GM12891 (cell line): ENCODE measurements at regions not wholly inside any gene's neighbourhood (a gene's known extent, or its start where the extent isn't known, plus 50 kb on each side); places are given as distances from the start of the nearest gene placed in this dataset.

Source experiments
- POLR2A ChIP-seq: IDR thresholded peaks from 2 replicates; pipeline ENCODE4 v1.6.1; 2011; ENCODE audit warnings: low read depth, low read length, control low read depth
- POLR2AphosphoS5 ChIP-seq: IDR thresholded peaks from 2 replicates; pipeline ENCODE4 v1.6.1; 2011; ENCODE audit warnings: low read depth, low read length, control low read depth
- POU2F2 ChIP-seq: IDR thresholded peaks from 2 replicates; pipeline ENCODE4 v1.6.1; 2011; ENCODE audit warnings: low read depth, mild to moderate bottlenecking, control low read depth, low read length, moderate library complexity
- TAF1 ChIP-seq: IDR thresholded peaks from 2 replicates; pipeline ENCODE4 v1.6.1; 2011; ENCODE audit warnings: low read depth, low read length, control low read depth

DNA sequence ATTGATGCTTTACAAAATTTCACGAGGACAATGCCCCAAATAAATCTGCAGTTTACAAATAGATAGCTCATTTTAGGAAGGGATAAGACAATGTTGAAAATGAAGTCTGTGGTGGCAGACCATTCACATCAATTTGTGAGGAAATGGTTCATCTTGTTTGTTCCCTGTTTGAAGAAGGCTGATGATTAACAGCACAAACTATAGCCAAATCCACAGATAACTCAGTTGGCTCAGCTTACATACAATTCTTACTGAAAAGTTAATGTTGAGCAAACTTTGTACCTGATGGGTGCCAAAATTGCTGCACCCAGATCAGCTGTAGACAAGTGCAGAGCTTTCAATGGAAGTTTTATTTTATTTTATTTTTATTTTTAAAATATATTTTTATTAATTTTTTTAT lies 763.9 kb downstream of the DOK5 start:
- TF ChIP-seq POLR2A (no peak), POLR2AphosphoS5 (no peak), POU2F2 (no peak), TAF1 (no peak)
